SKM-1 treated with dmso at 0.1 percent for 144 hours (cell line): ENCODE measurements at regions not wholly inside any gene's neighbourhood (a gene's known extent, or its start where the extent isn't known, plus 50 kb on each side); places are given as distances from the start of the nearest gene placed in this dataset.

ENCODE experiments used
- DNase-seq: peaks from one replicate; lab custom pipeline; 2025; ENCODE audit not compliant: unreplicated experiment; lab: John Stamatoyannopoulos, UW

DNA sequence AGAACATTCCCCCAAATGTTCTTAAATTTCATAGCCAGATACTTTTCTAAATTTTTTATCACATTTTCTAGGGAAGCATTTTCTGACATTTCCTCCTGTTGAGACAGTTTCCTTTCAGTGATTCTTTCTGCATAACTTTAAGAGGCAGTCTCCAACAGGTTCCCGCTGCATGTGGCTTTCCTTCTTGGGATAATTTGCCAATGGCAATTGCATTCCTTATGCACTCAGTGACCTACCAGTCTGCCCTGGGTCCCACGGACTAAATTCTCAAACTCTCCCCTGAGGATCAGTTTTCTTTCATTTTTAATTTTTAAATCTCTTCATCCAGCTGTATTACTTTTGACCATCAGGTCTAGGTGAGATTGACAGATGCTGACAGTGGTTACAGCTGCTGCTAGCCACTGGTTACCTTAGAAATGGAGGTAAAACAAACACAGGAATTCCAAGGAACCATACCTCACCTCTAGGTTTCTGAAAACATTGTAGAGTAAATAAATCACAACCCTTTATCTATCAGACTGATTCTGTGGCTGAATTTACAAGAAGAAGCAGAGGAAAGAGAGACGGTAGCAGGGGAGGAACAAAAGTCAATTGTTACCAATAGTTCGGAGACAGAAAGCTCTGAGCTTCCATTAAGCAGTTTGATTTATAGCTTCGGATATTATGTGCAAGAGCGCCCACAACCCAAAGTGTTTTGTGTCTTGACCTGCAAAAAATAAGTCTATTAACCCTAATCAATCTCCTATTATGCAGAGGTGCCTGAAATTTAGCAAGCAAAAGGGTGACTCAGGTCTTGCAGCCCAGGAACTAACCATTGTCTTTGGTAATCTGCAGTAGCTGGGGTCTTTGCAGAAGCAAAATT lies 216.0 kb downstream of the PMP22 start:
- DNase-seq: no peak

- no peak for DNase-seq
Observed at GRCh38 chr17:15048381-15048780, 216.7 kb downstream of the PMP22 start.

GRCh38 chr17:15042311-15042710 lies 222.8 kb downstream of the PMP22 start:
- no peak for DNase-seq

DNA sequence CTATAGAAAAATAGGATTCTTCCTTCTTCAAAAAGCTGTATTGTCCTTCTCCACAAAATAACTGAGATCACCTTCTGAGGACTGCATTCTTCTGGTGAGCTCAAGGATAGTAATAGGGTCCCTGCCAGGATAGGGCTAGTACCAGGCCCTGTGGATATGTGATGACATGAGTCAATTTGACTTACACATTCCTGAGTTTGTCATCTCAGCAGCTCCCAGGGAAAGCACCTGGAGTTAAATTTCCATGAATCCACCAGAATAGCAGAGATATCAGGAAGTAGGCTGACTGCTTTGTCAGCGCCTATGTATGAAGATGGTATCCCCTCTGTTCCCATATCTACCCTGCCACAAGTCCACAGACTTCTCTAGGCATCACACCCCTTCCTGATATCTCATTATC lies 225.8 kb downstream of the PMP22 start:
- DNase-seq: no peak

DNA sequence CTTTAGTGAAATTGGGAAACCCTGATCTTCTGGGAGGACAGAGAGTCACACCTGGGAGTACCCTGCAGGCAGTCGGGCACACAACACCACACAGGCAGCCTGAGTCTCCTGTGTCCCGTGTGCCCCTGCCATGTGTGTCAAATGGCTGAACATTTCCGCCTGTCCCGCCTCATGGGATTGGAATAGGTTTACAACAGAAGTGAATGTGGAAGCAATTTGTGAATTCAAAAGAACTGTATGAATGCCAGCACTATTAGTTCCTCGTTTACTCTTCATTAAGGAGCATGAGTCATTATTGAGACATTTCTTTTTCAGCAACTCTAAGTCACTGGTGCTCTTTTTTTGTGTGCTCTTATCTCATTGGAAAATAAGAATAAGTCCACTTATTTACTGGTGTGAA lies 226.5 kb downstream of the PMP22 start:
- DNase-seq: no peak

DNA sequence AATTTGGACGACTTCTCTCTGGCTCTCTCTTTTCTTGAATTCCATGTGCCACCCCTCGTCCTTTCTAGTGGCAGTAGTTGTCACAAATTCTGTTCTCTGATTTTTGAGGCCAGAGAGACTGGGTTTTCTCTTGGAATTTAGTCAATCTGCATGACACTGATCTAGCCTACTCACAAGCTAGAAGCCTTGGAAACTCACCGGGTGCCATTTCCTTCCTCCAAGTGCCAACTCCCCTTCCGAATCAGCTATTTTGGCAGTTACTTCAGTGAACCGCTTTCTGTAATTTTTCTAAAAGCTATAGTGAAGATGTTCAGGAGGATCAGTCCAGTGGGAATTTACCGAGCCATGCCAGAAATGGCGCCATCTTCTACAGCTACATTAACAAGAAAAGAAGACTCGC lies 228.9 kb downstream of the PMP22 start:
- no peak for DNase-seq

- DNase-seq: no peak
Observed at GRCh38 chr17:15031975-15032374, 233.2 kb downstream of the PMP22 start.

DNA sequence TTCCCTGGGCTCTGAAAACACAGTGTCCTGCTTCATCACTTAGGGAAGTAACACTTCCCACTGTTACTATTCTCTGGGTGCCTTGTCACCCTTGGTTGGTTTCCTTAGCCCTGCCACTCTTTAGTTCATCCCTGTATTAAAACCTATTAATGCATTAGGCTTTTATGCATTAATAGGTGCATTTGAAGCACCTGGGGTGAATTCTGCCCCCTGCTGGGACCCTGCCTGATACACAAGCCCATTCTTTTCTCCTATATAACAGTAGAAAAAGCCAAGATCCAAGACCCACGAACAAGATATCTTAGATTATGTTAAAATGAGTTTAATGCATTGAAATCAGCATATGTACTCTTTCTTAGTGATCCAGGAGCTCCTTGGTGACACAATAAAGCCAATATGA lies 235.7 kb downstream of the PMP22 start:
- DNase-seq: no peak

DNA sequence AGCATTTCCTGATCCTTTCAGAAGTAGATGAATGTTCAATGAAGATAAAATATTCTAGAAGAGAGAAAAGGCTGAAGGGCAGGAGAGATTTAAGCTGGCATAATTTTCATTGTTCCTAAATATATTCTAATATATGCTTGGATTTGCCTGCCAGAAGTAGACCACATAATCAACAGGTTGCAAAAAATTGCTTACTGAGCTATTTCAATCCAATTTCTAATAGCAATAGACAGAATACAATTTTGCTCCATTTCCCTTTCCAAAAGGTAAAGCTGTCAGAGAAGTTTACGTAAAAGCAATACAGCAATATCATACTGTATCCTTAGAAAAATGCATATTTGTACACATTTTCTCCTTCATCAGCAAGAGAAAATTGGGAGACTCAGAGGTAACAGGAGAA lies 237.3 kb downstream of the PMP22 start:
- DNase-seq: no peak

DNA sequence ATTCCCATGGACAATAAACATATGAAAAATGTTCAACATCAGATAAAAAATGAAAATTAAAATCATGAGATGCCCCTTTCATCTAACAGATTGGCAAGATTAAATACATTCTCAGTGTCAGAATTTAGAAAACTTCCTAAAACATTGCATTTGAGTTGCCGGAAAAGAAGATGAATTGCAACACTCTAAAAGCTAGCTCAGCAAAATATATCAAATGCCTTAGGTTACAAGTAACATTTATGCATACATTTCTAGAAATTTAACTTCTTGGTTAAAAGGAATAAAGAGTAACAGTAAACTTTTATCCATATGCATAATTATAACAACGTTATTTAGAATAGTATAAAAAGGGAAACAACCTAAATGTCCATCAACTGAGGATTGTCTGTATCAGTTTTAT lies 239.0 kb downstream of the PMP22 start:
- no peak for DNase-seq

- DNase-seq: no peak
Observed at GRCh38 chr17:15023589-15024336, 241.4 kb downstream of the PMP22 start.

- no peak for DNase-seq
Observed at GRCh38 chr17:15019158-15019557, 246.0 kb downstream of the PMP22 start.

DNA sequence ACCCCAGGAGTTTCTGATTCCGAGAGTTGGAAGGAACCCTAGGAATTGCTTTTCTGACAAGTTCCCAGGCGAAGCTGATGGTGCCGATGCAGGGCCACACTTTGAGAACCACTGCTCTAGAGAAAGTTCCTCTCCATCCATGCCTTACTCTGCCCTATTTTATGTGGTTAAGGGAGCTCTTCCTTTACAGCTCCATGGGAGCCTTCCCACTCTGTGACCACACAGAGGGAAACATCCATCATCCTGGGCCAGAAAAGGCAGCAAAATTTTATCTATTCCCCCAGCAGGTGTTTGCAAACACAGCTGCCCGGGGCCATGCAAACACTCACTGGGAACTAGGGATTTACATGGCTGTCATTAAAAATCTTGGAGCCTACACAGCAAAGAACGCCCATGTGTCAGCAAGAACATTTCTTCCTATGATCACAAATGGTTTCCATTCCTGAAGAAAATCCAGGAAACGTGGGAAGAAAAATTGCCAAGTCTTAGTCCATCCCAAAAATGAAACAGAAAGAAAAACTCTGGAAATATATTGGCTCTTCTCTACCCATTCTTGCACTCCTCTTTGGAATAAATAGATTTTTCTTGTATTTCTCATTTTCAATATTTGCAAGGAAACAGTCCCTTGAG lies 252.7 kb downstream of the PMP22 start:
- DNase-seq: no peak

GRCh38 chr17:15009087-15009486 lies 256.0 kb downstream of the PMP22 start:
- no peak for DNase-seq

DNA sequence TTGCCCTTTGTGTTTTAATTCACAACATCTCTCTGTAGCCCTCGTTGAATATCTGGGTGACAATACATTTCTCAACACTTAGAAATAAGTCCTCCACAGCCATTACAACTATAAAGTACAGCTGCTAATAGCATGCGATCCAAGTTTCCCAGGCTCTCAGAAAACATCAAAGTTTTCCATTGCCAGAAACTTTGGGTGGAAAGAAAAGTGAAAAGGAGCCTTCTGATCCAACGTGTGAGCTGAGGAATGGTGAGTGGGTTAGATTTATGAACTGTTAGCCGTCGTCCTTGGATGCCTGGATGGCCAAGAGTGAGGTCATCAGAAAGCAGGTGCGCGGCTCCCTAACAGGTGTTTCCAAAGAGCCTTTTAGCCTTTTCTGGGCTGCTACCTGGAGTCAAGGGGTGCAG lies 258.0 kb downstream of the PMP22 start:
- DNase-seq: no peak

DNA sequence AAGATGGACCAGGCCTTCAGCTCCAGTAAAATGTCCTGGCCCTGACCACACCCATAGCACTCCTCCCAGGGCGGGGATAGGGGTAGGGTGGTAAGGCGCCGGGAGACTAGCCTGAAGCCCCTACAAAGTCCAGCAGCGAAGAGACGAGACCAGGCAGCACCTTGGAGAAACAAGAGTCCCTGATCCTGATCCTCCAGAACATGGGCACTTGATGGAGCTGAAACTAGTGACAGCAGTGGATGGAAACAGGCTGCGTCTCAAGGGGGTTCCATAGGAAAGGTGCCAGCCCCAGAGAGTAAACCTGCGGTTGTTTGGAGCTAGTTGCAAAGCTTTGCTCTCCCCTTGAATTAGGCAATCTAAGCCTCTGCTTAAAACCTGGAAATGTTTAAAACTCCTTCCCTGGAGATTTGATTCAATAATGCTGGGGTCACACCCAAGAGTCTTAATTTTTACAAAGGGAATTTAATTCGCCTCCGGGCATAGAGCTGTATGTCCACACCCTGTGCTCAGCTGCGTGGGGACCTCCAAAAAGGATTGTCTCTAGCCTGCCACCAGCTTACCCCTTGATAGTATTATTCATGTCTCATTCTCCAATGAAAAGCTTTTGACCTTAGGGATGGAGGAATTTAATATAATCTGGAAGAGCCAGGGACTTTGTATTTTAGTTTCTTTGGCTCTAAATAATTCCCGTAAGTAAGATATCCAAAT lies 258.6 kb downstream of the PMP22 start:
- DNase-seq: no peak

- no peak for DNase-seq
Observed at GRCh38 chr17:15000661-15001060, 264.5 kb downstream of the PMP22 start.

- no peak for DNase-seq
Observed at GRCh38 chr17:14997290-14997689, 267.8 kb downstream of the PMP22 start.

GRCh38 chr17:14986127-14986526 lies 279.0 kb downstream of the PMP22 start:
- DNase-seq: no peak

DNA sequence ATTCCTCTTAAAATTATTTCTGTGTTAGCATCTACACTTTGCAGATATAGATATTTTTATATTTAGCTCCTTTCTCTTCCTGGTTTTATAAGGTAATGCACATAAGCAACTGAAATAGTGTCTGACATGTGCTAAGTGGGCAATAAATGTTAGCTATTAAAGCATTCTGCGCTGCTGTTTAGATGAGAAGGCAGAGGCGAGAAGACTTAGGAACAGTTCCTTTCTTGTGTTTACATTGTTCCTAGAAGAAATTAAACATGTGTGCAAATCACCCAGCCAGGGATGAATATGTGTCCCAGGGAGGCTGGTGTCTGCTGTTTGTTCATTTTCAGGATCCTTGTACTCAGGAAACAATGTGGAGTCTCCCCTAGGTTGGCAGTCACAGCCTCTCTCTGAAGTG lies 292.3 kb downstream of the PMP22 start:
- DNase-seq: no peak

- DNase-seq: no peak
Observed at GRCh38 chr17:14971054-14971453, 294.1 kb downstream of the PMP22 start.
